HAP-1 (cell line): ENCODE measurements at regions not wholly inside any gene's neighbourhood (a gene's known extent, or its start where the extent isn't known, plus 50 kb on each side); places are given as distances from the start of the nearest gene placed in this dataset.

Source experiments
- DNase-seq, 2 experiments: peaks; one replicate each; pipeline ENCODE4 v3.0.0-alpha.2; 2016 to 2020; ENCODE audit warnings: low spot score in 2 of 2
- H3K27me3 ChIP-seq: fragments of 250-450 bp; sonication (Bioruptor Pico); 2 replicates; pipeline ENCODE4 v1.5.1; 2020; ENCODE audit warnings: low read depth, mild to moderate bottlenecking, moderate library complexity
- H3K36me3 ChIP-seq: fragments of 250-450 bp; sonication (Bioruptor Pico); replicated peaks from 2 replicates; pipeline ENCODE4 v1.5.1; 2020; ENCODE audit warnings: mild to moderate bottlenecking
- H3K4me1 ChIP-seq: fragments of 250-450 bp; sonication (Bioruptor Pico); 2 replicates; pipeline ENCODE4 v1.5.1; 2020; ENCODE audit warnings: mild to moderate bottlenecking
- H3K4me3 ChIP-seq: fragments of 250-450 bp; sonication (Bioruptor Pico); 2 replicates; pipeline ENCODE4 v1.5.1; 2020; ENCODE audit warnings: mild to moderate bottlenecking, moderate library complexity
- H3K9me3 ChIP-seq: fragments of 250-450 bp; sonication (Bioruptor Pico); 2 replicates; pipeline ENCODE4 v1.5.1; 2020; ENCODE audit warnings: mild to moderate bottlenecking, moderate library complexity
- in situ Hi-C: fragments of 300-500 bp; cut with MboI; formaldehyde crosslinking; loops from 3 replicates; pipeline ENCODE4 v1.14.3; 2020; ENCODE audit warnings: low sequenced_read_pairs, inconsistent platforms, mixed read lengths

DNA sequence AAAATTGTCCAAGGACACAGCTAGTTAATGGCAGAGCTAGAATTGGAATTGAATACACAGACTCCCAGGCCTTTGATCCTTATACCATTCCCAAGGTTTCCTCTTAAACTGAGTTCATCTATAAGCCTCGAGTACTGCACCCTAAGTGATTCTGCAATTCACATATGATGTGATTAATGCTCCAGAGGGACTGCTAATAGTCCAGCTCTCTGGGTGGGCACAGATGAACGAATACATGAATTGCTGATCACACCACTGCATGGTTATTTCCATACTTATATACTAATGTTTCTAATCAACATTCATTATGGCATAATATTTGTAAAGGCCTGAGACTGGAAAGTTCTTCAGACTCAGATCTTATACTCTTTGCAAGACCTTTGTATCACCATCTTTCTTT lies 101.8 kb downstream of the NUFIP1 start:
- H3K27me3 ChIP-seq, result no peaks in the 10 kb centered on the region
- no peaks in the 10 kb centered on the region for H3K9me3 ChIP-seq
- no peak for DNase-seq
- peaks cover 7% of the 10 kb centered on the region; the same call in 1 of the 2 replicates for H3K4me1 ChIP-seq
- no peaks in the 10 kb centered on the region for H3K36me3 ChIP-seq
- in situ Hi-C loops, result no loop called here
- no peak overlapping the region for H3K4me3 ChIP-seq

DNA sequence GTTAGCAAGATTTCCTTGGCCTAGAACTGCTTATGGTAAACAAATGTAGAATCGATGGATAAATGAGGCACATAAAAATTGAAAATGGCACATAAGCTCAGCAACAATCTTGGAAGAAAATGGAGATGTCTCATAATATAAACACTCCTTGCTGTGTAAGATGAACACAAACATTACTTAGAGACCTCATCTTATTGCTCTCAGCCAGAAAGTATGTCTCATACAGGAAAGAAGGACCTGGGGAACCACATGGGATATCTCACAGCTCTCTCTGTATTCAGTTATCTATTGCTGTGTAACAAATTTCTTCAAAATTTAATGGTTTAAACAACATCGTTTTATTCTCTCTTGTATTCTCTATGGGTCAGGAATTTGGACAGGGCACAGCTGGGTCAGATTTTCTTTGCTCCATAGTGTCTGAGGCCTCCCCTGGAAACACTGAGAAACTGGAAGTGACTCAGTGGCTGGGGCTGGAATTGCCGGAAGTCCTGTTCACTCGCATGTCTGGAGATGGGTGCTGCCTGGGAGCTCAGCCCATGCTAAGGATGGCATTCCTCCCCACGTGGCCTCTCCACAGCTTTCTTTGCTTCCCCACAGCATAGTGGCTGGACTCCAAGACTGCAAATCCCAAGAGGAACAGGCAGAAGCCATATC lies 105.1 kb downstream of the NUFIP1 start:
- H3K27me3 ChIP-seq, result no peaks in the 10 kb centered on the region
- no peaks in the 10 kb centered on the region for H3K9me3 ChIP-seq
- H3K4me1 ChIP-seq, result peaks cover 7% of the 10 kb centered on the region; the same call in 1 of the 2 replicates
- in situ Hi-C loops, result no loop called here
- H3K36me3 ChIP-seq, result no peaks in the 10 kb centered on the region
- DNase-seq, result no peak
- no peak overlapping the region for H3K4me3 ChIP-seq

DNA sequence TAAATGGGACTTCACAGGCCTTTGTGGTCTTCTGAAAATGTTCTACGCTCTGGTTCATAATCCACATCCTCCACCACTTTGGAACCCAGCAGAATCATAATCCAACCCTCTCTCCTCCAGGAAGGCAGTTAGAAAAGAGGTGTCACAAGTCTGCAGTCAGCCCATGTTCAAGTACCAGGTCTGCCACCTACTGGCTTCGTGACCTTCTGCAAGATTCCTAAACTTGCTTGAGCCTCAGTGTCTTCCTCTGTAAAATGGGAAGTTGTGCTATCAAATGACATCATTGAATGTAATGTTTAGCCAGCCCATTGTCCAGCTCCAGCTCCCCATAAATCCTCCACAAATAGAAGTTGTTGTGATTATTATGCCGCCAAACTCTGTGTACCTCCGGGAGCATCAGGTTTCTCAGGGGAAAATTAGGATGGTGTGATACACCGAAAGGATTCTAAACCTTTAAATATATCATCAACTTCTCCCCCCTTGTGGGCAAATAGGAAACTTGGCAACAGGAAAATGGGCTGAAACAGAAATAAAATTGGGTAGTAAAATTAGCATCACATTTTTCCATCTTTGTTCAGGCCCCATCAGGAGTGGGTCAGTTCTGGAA lies 109.7 kb downstream of the NUFIP1 start:
- peak in 1 of 2 experiments; percentile 14 for DNase-seq
- H3K27me3 ChIP-seq, result no peaks in the 10 kb centered on the region
- H3K4me3 ChIP-seq, result no peak overlapping the region
- no peaks in the 10 kb centered on the region for H3K4me1 ChIP-seq
- no peaks in the 10 kb centered on the region for H3K36me3 ChIP-seq
- H3K9me3 ChIP-seq, result 0 out of 2 replicates have a peak, but pooled peaks cover 6% of the 10 kb centered on the region
- in situ Hi-C loops, result no loop called here

DNA sequence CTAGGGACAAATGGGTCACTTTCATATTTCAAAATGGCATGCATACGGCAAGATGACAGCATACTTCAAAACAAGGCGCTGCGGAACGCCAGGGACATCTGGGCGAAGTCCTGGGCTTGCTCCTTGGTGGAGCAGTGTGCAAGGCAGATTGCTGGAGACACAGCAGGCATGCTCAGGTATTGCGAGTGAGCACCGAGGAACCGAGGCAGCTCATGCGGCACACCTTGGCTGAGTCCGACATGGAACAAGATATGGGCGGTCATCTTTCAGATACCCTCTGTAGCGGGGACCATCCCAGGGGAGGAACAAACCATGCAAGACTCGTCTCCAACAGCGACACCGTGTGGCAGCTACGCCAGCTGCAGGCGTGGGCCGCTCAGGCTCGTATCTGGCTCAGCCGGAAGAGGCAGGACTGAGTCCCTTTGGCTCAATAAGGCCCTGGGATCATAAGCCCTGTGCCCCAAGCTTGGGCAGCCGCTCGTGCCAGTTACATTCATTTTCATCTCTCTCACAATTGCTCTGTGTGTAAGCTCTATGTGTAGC lies 112.4 kb downstream of the NUFIP1 start:
- DNase-seq, result peak in 1 of 2 experiments; percentile 27
- in situ Hi-C loops, result no loop called here

DNA sequence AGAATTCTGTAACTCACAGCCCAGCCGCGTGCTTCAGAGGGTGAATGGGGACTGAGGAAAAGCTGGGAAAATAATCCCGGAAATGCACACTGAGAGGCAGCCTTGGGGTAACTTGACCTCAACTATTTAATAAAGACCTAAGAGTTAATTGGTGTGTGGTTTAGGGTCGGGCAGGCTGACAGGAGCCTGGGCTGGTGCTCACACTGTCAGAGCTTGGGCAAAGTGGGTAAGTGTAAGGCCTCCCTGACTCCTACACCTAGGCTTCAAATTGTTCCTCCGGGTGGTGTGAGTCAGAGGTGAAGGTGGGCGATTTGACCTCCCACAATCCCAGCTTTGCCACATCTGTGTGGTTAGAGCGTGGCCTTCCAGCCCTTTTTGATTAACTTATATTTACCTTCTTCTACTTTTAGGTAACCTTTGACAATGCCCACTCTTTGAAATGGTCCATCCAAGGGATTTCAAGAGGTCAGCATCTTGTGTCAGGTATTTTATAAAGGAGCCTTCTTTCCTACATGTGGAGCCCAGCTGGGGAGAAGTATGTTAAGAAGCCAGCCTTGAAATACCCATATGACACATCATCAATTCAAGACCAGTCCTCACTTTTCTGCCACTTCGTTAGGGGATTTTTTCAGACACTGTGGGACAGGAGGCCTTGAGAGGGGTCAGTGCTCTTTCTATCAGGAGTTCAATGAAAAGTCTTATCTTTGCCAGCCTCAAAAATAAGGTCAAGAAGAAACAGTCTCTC lies 114.2 kb downstream of the NUFIP1 start:
- in situ Hi-C loops, result no loop called here
- no peak for DNase-seq

More for the DNA sequence above, 112.4 kb downstream of the NUFIP1 start:
- Histone ChIP-seq H3K27me3 (no peaks in the 10 kb centered on the region), H3K4me1 (no peaks in the 10 kb centered on the region), H3K4me3 (no peak overlapping the region), H3K36me3 (no peaks in the 10 kb centered on the region), H3K9me3 (0 out of 2 replicates have a peak, but pooled peaks cover 6% of the 10 kb centered on the region)

DNA sequence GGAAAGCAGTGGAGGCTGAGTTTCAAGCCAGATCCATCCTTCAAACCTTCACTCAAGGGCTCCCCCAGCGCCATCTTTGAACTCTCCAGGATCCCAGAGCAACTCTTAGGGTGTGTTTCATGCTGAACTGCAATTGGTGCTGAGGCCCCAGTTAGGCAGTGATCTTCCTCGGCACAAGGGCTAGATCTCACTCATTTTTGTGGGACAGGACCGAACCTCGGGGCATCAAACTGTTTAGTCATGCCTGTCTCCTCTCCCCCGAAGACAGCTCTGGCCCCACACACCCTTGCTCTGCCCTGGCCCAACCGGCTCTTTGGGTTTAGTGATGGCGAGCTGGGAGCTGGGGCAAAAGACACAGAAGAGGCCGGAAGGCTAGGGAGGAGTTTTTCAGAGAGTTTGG lies 115.1 kb downstream of the NUFIP1 start:
- Histone ChIP-seq H3K36me3 (no peaks in the 10 kb centered on the region), H3K4me3 (no peak overlapping the region), H3K27me3 (no peaks in the 10 kb centered on the region), H3K9me3 (0 out of 2 replicates have a peak, but pooled peaks cover 6% of the 10 kb centered on the region), H3K4me1 (no peaks in the 10 kb centered on the region)
- in situ Hi-C loops, result no loop called here
- no peak for DNase-seq

More for the DNA sequence above, 114.2 kb downstream of the NUFIP1 start:
- no peaks in the 10 kb centered on the region for H3K4me1 ChIP-seq
- no peak overlapping the region for H3K4me3 ChIP-seq
- no peaks in the 10 kb centered on the region for H3K36me3 ChIP-seq
- H3K27me3 ChIP-seq, result no peaks in the 10 kb centered on the region
- 0 out of 2 replicates have a peak, but pooled peaks cover 6% of the 10 kb centered on the region for H3K9me3 ChIP-seq

DNA sequence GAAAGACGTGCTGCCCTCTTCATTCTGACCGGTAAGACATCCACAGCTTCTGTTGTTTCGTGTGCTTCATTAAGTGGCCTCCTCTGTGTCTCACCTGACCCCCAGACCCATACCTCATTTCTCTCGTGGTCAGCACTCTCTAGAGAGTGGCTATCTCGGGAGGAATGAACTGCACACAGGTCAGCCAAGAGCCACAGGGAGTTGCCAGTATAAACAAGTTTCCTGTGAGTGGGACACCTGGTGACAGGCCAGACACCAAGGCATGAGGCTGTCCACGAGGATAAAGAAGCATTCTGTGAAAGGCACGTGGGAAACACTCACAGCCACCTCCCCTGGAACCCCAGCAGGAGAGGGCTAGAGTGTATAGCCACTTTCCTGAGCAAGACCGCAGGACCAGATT lies 115.8 kb downstream of the NUFIP1 start:
- no peak overlapping the region for H3K4me3 ChIP-seq
- H3K9me3 ChIP-seq, result 0 out of 2 replicates have a peak, but pooled peaks cover 6% of the 10 kb centered on the region
- in situ Hi-C loops, result no loop called here
- no peaks in the 10 kb centered on the region for H3K36me3 ChIP-seq
- DNase-seq, result no peak
- H3K27me3 ChIP-seq, result no peaks in the 10 kb centered on the region
- H3K4me1 ChIP-seq, result no peaks in the 10 kb centered on the region

DNA sequence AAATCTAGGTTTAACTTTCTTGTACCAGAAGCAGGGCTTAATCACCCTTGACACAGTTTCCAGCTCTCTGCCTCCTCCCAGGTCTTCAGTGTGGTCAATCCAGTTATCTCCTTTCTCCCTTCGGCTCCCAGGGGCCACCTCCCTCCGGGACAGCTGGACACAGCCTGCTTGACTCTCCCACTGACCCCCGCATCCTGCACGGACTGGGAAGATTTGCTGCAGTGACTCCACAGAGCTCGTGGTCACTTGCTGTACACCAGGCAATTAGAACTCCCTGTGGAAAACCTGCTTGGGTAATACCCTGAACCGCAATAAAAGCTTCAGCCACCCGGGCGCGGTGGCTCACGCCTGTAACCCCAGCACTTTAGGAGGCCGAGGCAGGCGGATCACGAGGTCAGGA lies 116.5 kb downstream of the NUFIP1 start:
- H3K27me3 ChIP-seq, result no peaks in the 10 kb centered on the region
- in situ Hi-C loops, result no loop called here
- H3K4me1 ChIP-seq, result no peaks in the 10 kb centered on the region
- no peak overlapping the region for H3K4me3 ChIP-seq
- H3K9me3 ChIP-seq, result 0 out of 2 replicates have a peak, but pooled peaks cover 6% of the 10 kb centered on the region
- H3K36me3 ChIP-seq, result no peaks in the 10 kb centered on the region
- DNase-seq, result no peak

DNA sequence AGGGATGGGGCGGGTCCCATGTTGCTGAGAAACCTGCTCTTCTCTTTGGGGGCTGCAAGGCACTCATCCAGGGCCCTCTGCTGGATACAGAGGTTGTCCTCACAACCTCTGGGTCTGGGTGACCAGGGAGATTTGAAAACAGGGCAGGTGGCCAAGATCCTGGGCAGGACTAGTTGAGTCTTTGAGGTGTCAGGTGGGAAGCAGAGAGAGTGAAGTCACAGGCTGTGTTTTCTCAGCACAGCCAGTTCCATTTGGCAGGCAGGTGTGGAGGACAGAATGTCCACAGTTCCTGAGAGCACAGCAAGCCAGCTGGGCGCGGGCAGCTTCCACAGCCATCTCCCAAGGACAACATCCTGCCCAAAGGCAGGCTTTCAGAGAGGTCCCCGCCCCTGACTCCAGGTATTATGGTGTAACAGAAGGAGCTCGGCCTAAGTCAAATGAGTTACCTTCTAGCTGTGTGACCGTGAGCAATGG lies 118.8 kb downstream of the NUFIP1 start:
- Histone ChIP-seq H3K4me3 (no peak overlapping the region), H3K27me3 (no peaks in the 10 kb centered on the region), H3K9me3 (no peaks in the 10 kb centered on the region), H3K4me1 (no peaks in the 10 kb centered on the region), H3K36me3 (no peaks in the 10 kb centered on the region)
- in situ Hi-C loops, result no loop called here
- no peak for DNase-seq

DNA sequence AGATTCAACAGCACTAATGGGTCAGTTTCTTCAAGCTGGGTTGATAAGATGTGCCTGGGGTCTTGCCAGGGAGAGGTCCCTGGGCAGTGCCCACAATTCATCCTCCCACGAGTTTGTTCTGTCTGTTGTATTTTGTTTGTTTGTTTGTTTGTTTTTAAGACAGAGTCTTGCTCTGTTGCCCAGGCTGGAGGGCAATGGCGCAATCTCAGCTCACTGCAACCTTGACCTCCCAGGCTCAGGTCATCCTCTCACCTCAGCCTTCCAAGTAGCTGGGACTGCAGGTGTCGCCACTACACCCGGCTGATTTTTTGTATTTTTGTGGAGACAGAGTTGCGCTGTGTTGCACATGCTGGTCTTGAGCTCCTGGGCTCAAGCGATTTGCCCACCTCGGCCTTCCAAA lies 120.1 kb downstream of the NUFIP1 start:
- H3K27me3 ChIP-seq, result no peaks in the 10 kb centered on the region
- H3K9me3 ChIP-seq, result no peaks in the 10 kb centered on the region
- no peak for DNase-seq
- no peaks in the 10 kb centered on the region for H3K36me3 ChIP-seq
- no peaks in the 10 kb centered on the region for H3K4me1 ChIP-seq
- H3K4me3 ChIP-seq, result no peak overlapping the region
- in situ Hi-C loops, result no loop called here

DNA sequence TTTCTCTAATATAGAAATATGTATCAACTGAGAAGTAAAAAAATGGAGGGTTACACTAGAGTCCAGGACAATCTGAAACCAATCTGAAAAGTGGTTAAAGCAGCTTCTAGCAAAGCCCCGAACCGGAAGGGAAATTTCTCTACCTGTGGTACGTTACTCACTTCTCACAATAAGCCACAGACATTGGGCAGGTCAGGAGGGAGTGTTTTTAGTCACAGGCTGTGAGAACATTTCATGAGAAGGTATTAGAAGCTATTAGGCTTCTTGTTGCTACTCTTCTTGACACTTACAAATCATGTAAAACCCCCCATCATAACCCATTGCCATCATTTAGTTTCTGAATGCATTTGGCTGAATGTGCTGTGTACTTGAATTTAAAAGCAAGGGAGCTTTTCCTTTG lies 120.9 kb downstream of the NUFIP1 start:
- Histone ChIP-seq H3K4me3 (no peak overlapping the region), H3K36me3 (no peaks in the 10 kb centered on the region), H3K4me1 (no peaks in the 10 kb centered on the region), H3K9me3 (no peaks in the 10 kb centered on the region), H3K27me3 (no peaks in the 10 kb centered on the region)
- in situ Hi-C loops, result no loop called here
- DNase-seq, result no peak

DNA sequence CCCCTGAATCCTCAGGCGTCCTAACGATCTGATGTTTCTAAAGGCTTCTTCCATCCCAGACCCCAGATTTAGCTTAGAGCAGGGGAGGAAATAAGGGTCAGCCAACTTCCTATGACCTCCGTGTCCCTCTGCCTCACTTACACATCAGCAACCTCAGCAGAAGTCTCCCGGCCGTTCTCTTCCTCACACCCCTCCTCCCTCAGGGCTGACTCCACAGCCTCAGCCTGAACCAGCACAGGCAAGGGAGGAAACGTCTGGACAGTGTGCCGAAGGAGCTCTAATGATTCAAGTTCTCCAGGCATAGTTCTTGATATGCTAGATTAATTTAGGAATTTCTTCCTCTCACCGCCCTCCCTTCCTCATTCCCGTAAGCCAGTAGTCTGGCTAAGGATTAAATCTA lies 121.4 kb downstream of the NUFIP1 start:
- Histone ChIP-seq H3K27me3 (no peaks in the 10 kb centered on the region), H3K9me3 (no peaks in the 10 kb centered on the region), H3K4me3 (no peak overlapping the region), H3K4me1 (no peaks in the 10 kb centered on the region), H3K36me3 (no peaks in the 10 kb centered on the region)
- DNase-seq, result no peak
- in situ Hi-C loops, result no loop called here

DNA sequence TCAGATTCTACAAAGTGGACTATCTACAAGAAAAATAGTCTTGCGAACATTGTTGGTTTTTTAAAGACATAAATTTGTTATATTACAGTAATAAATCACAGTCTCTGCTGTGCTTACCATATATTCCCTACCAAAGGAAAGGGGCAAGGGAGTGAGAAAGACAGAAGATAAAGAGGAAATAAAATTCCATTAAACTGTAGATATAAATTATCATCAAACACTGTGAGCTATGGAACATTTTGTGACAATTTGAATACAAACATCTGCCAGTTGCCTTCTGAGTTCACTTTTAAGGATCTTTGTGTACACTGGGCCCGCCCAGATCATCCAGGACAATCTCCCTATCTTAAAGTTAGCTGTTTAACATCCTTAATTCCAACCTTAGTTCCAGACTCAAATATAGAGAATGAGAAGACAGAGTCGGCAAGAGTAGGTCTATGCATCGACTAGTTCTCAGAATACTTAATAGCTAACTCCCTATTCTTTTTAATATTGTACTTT lies 122.8 kb downstream of the NUFIP1 start:
- no peak for DNase-seq
- in situ Hi-C loops, result no loop called here
- no peaks in the 10 kb centered on the region for H3K27me3 ChIP-seq

More for the DNA sequence above, 122.8 kb downstream of the NUFIP1 start:
- Histone ChIP-seq H3K4me3 (no peak overlapping the region), H3K4me1 (no peaks in the 10 kb centered on the region), H3K36me3 (no peaks in the 10 kb centered on the region), H3K9me3 (no peaks in the 10 kb centered on the region)
